ENCODE measurements at regions not wholly inside any gene's neighbourhood (a gene's known extent, or its start where the extent isn't known, plus 50 kb on each side); places are given as distances from the start of the nearest gene placed in this dataset.

DNA sequence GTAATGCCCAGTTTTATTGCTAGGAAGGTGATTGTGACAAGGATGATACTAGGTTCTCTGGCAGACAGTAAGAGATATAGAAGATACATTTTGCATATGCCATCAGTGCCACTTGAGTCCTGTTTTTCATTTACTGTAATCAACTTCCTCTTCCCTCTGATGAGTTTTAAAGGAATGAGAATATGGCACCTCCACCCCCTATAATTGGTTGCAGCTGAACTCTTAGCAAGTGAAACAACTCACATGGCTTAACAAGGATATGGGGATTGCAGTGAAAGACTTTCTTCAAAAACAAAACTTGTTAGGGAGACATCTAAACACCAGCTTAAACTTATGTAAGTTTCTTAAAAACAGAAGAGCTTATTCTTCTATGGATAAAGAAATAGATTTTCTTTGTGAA, 90.0 kb downstream of the AREG start:
- no peaks in the 10 kb centered on the region for H3K36me3 ChIP-seq (ENCODE audit: control insufficient read depth, insufficient read depth, low read length)
- H3K27me3 ChIP-seq (ENCODE audit: control insufficient read depth, insufficient read depth, low read length) = no peaks in the 10 kb centered on the region
- TF ChIP-seq, protein P1, sequence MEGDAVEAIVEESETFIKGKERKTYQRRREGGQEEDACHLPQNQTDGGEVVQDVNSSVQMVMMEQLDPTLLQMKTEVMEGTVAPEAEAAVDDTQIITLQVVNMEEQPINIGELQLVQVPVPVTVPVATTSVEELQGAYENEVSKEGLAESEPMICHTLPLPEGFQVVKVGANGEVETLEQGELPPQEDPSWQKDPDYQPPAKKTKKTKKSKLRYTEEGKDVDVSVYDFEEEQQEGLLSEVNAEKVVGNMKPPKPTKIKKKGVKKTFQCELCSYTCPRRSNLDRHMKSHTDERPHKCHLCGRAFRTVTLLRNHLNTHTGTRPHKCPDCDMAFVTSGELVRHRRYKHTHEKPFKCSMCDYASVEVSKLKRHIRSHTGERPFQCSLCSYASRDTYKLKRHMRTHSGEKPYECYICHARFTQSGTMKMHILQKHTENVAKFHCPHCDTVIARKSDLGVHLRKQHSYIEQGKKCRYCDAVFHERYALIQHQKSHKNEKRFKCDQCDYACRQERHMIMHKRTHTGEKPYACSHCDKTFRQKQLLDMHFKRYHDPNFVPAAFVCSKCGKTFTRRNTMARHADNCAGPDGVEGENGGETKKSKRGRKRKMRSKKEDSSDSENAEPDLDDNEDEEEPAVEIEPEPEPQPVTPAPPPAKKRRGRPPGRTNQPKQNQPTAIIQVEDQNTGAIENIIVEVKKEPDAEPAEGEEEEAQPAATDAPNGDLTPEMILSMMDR (IDR thresholded peaks at IDR 0.05; ENCODE audit: insufficient read depth, low read length, poor library complexity, severe bottlenecking) = no peak
- no peak for DNase-seq (ENCODE audit: low read depth)
- no peak overlapping the region for H3K4me3 ChIP-seq (ENCODE audit: low read depth, low read length)

DNA sequence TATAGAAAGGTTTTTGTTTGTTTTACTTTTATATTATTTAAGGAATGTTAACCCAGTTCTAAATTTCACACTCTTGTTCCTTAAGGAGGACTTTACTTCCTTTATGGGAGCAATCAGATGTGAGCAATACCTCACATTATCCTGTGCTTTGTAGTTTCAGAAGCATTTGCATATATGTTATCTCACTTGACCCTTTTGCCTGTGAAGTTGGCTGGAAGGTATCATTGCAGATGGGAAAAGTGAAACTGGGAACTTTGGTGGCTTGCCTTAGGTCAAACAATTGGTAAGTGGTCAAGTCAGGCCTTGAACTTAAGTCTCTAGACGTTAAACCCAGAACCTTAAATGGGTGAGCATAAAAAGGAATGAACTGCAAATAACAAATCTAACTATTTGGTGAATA, 90.6 kb downstream of the AREG start:
- no peak for DNase-seq (ENCODE audit: low read depth)
- no peaks in the 10 kb centered on the region for H3K27me3 ChIP-seq (ENCODE audit: control insufficient read depth, insufficient read depth, low read length)
- no peak overlapping the region for H3K4me3 ChIP-seq (ENCODE audit: low read depth, low read length)
- TF ChIP-seq, protein P1 (IDR thresholded peaks at IDR 0.05; ENCODE audit: insufficient read depth, low read length, poor library complexity, severe bottlenecking) = no peak
- no peaks in the 10 kb centered on the region for H3K36me3 ChIP-seq (ENCODE audit: control insufficient read depth, insufficient read depth, low read length)

DNA sequence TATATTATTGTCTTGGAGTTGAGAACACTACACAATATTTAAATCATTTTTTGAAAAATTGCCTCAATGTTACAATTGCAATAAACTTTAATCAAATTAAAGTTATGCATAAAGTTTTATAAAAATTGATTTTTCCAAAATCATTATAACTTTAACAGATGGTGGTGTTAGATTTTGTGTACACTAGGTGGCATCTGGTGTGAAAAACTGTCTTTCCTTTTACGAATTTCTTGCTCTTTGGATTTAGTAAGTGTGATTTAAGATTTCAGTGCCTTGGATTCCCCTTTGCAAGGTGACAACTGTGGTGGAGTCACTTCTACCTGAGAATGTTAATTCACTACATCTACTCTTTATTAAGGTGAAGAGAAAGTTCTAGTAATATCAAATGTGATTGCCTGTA, 91.6 kb downstream of the AREG start:
- Histone ChIP-seq H3K36me3 (ENCODE audit: control insufficient read depth, insufficient read depth, low read length) (no peaks in the 10 kb centered on the region), H3K4me3 (ENCODE audit: low read depth, low read length) (no peak overlapping the region), H3K27me3 (ENCODE audit: control insufficient read depth, insufficient read depth, low read length) (no peaks in the 10 kb centered on the region)
- TF ChIP-seq, protein P1 (IDR thresholded peaks at IDR 0.05; ENCODE audit: insufficient read depth, low read length, poor library complexity, severe bottlenecking) = peak; percentile 15
- DNase-seq (ENCODE audit: low read depth) = no peak

DNA sequence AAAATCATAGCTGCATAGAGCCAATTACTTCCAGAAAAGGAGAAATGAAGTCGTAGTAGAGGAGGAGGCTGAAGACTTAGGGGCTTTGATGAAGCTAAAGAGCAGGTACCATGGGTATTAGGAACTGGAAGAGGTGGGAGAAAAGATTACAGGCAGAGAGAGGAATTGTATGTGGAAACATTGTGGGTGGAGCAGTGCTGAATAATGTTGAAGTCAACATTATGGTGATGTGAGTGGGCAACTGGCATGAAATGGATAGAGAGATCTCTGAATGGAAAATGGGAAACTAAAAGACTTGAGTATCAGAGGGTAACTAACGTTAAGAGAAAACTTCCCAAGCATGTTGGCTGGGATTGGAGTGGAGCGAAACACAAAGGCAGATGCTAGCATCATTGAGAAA, 92.5 kb downstream of the AREG start:
- no peaks in the 10 kb centered on the region for H3K27me3 ChIP-seq (ENCODE audit: control insufficient read depth, insufficient read depth, low read length)
- TF ChIP-seq, protein P1 (IDR thresholded peaks at IDR 0.05; ENCODE audit: insufficient read depth, low read length, poor library complexity, severe bottlenecking) = no peak
- H3K4me3 ChIP-seq (ENCODE audit: low read depth, low read length) = no peak overlapping the region
- H3K36me3 ChIP-seq (ENCODE audit: control insufficient read depth, insufficient read depth, low read length) = no peaks in the 10 kb centered on the region
- no peak for DNase-seq (ENCODE audit: low read depth)

DNA sequence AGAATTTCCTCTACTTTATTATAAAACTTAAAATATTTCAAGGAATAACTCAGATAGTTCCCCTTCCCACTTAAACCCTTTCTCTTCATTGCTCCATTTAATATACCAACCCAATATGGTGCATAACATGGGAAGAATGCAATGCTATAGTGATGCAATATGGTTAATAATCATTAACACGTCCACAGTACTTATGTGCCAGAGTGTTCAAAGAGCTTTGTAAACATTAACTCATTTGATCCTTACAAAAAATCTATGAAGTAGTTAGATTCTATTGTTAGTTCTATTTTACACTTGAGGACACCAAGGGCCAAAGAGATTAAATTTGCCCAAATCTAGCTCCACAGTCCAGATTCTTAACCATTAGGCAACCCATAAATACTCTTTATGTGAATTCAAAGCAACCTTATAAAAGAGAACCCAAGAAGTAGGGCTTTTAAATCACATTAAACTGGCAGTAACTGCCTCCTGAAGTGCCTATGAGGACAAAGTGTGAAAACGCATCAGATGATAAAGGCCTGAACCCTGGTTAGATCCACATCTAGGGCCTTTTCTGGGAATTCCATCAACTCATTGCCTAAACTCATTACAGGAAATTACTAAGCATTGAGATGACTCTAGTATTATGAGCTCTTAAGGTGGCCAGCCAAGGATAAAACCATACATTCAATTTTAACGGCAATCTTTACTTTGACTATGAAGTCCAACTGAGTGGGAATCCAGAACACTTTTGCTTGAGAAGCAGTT, 94.3 kb downstream of the AREG start:
- H3K4me3 ChIP-seq (ENCODE audit: low read depth, low read length) = no peak overlapping the region
- H3K27me3 ChIP-seq (ENCODE audit: control insufficient read depth, insufficient read depth, low read length) = no peaks in the 10 kb centered on the region
- TF ChIP-seq, protein P1 (IDR thresholded peaks at IDR 0.05; ENCODE audit: insufficient read depth, low read length, poor library complexity, severe bottlenecking) = no peak
- H3K36me3 ChIP-seq (ENCODE audit: control insufficient read depth, insufficient read depth, low read length) = no peaks in the 10 kb centered on the region
- peak; percentile 77 for DNase-seq (ENCODE audit: low read depth)

DNA sequence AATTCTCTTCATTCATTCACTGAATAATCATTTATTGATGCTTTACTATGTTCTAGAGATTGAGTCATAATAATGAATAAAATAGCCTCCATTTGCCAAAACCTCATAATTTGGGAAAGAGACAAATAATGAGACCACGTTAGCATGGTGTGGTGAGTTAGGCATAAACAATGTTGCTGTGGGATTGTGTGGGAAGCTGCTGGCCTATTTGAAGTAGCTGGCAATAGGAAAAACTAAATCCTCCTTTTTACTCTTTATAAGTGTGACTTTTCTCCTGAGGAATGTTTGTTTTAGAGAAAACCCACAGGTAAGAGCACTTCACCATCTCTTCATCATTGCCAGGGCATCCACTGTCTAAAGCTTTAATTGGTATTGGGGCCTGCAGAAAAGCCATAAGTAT, 95.3 kb downstream of the AREG start:
- no peaks in the 10 kb centered on the region for H3K27me3 ChIP-seq (ENCODE audit: control insufficient read depth, insufficient read depth, low read length)
- no peaks in the 10 kb centered on the region for H3K36me3 ChIP-seq (ENCODE audit: control insufficient read depth, insufficient read depth, low read length)
- no peak for DNase-seq (ENCODE audit: low read depth)
- TF ChIP-seq, protein P1 (IDR thresholded peaks at IDR 0.05; ENCODE audit: insufficient read depth, low read length, poor library complexity, severe bottlenecking) = no peak
- H3K4me3 ChIP-seq (ENCODE audit: low read depth, low read length) = no peak overlapping the region
